Neural progenitor cell (in vitro differentiated cells): ENCODE measurements at regions not wholly inside any gene's neighbourhood (a gene's known extent, or its start where the extent isn't known, plus 50 kb on each side); places are given as distances from the start of the nearest gene placed in this dataset.

Experiments
- DNase-seq: peaks from one replicate; pipeline ENCODE4 v3.0.0-alpha.2; 2016; ENCODE audit warnings: low spot score
- H2AFZ ChIP-seq: fragments of 200-600 bp; sonication (generic); replicated peaks from 2 replicates; pipeline ENCODE4 v1.6.1; 2016; ENCODE audit warnings: antibody characterized with exemption
- H3F3A ChIP-seq: fragments of 200-600 bp; sonication (generic); 2 replicates; pipeline ENCODE4 v1.6.1; 2016; ENCODE audit warnings: antibody characterized with exemption, low read depth
- H3K27ac ChIP-seq: fragments of 200-600 bp; sonication (generic); 2 replicates; pipeline ENCODE4 v1.5.1; 2016; ENCODE audit warnings: mild to moderate bottlenecking
- H3K27me3 ChIP-seq: fragments of 200-600 bp; sonication (generic); 2 replicates; pipeline ENCODE4 v1.6.1; 2016; ENCODE audit warnings: mild to moderate bottlenecking, moderate library complexity
- H3K36me3 ChIP-seq: fragments of 200-600 bp; sonication (generic); 2 replicates; pipeline ENCODE4 v1.5.1; 2016
- H3K4me1 ChIP-seq: fragments of 200-600 bp; sonication (generic); 2 replicates; pipeline ENCODE4 v1.6.1; 2016; ENCODE audit warnings: mixed run types
- H3K4me2 ChIP-seq: fragments of 200-600 bp; sonication (generic); 2 replicates; pipeline ENCODE4 v1.6.1; 2016
- H3K4me3 ChIP-seq: fragments of 200-600 bp; sonication (generic); 2 replicates; pipeline ENCODE4 v1.5.1; 2016
- H3K79me2 ChIP-seq: fragments of 200-600 bp; sonication (generic); 2 replicates; pipeline ENCODE4 v1.6.1; 2016; ENCODE audit warnings: low read depth
- H3K9ac ChIP-seq: fragments of 200-600 bp; sonication (generic); 2 replicates; pipeline ENCODE4 v1.6.1; 2016
- H3K9me3 ChIP-seq: fragments of 200-600 bp; sonication (generic); 2 replicates; pipeline ENCODE4 v1.5.1; 2016; ENCODE audit warnings: low read depth
- H4K20me1 ChIP-seq: fragments of 200-600 bp; sonication (generic); 2 replicates; pipeline ENCODE4 v1.6.1; 2016; ENCODE audit warnings: low read depth
- H3K27ac Mint-ChIP-seq: 3 replicates; pipeline ENCODE4 v1.8.0; 2021; ENCODE audit warnings: mixed read lengths
- H3K27me3 Mint-ChIP-seq: 2 replicates; pipeline ENCODE4 v1.8.0; 2022; ENCODE audit warnings: low read depth, mild to moderate bottlenecking, inconsistent platforms, moderate library complexity, mixed read lengths; ENCODE audit not compliant: insufficient read depth
- H3K36me3 Mint-ChIP-seq: 3 replicates; pipeline ENCODE4 v1.8.0; 2021; ENCODE audit warnings: mixed read lengths
- H3K4me1 Mint-ChIP-seq: 3 replicates; pipeline ENCODE4 v1.8.0; 2021; ENCODE audit warnings: mixed read lengths
- H3K4me3 Mint-ChIP-seq: 3 replicates; pipeline ENCODE4 v1.8.0; 2021; ENCODE audit warnings: mild to moderate bottlenecking, moderate library complexity, mixed read lengths
- H3K9me3 Mint-ChIP-seq: 3 replicates; pipeline ENCODE4 v1.8.0; 2020; ENCODE audit warnings: mixed read lengths
- EZH2 ChIP-seq: fragments of 200-600 bp; sonication (generic); IDR thresholded peaks from 2 replicates; pipeline ENCODE4 v1.6.1; 2017; ENCODE audit warnings: antibody characterized with exemption, mild to moderate bottlenecking, moderate library complexity
- EZH2phosphoT487 ChIP-seq: fragments of 200-600 bp; sonication (generic); IDR thresholded peaks from 2 replicates; pipeline ENCODE4 v1.6.1; 2017; ENCODE audit warnings: antibody characterized with exemption
- TF ChIP-seq, protein P1 (sequence below): fragments of 200-600 bp; sonication (generic); IDR thresholded peaks from 2 replicates; pipeline ENCODE4 v1.5.1; 2017; ENCODE audit warnings: antibody characterized with exemption, mild to moderate bottlenecking

DNA sequence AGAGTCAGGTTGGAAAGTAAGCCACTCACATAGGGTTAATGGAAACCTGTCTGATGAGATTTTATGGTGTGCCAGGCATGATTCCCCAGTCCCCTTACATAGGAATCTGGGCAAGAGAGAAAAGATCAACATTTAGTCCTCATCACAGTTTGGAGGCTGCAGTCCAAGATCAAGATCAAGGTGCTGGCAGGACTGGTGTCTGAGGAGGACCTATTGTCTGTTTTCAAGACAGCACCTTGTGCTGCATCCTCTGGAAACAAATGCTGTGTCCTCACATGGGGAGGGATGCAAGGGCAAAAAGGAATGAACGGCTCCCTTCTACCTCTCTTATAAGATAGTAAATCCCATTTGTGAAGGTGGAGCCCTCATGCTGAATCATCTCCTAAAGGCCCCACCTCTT lies 244.8 kb upstream of the GALNT17 start:
- Histone ChIP-seq H3K4me1 (peaks cover 8% of the 10 kb centered on the region), H3K4me3 (no peak overlapping the region), H3K27me3 (no peaks in the 10 kb centered on the region), H3F3A (peaks cover 20% of the 10 kb centered on the region), H3K27ac (no peak overlapping the region), H2AFZ (no peak overlapping the region), H4K20me1 (no peaks in the 10 kb centered on the region), H3K36me3 (no peaks in the 10 kb centered on the region), H3K9me3 (no peaks in the 10 kb centered on the region), H3K79me2 (no peaks in the 10 kb centered on the region), H3K9ac (no peak overlapping the region), H3K4me2 (no peak overlapping the region)
- TF ChIP-seq EZH2phosphoT487 (no peak), EZH2 (no peak)
- TF ChIP-seq, protein P1, sequence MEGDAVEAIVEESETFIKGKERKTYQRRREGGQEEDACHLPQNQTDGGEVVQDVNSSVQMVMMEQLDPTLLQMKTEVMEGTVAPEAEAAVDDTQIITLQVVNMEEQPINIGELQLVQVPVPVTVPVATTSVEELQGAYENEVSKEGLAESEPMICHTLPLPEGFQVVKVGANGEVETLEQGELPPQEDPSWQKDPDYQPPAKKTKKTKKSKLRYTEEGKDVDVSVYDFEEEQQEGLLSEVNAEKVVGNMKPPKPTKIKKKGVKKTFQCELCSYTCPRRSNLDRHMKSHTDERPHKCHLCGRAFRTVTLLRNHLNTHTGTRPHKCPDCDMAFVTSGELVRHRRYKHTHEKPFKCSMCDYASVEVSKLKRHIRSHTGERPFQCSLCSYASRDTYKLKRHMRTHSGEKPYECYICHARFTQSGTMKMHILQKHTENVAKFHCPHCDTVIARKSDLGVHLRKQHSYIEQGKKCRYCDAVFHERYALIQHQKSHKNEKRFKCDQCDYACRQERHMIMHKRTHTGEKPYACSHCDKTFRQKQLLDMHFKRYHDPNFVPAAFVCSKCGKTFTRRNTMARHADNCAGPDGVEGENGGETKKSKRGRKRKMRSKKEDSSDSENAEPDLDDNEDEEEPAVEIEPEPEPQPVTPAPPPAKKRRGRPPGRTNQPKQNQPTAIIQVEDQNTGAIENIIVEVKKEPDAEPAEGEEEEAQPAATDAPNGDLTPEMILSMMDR: no peak
- Mint-ChIP-seq H3K36me3 (no peaks in the 10 kb centered on the region), H3K4me3 (no peak overlapping the region), H3K4me1 (peaks cover 6% of the 10 kb centered on the region), H3K27ac (no peak overlapping the region), H3K9me3 (peaks cover 20% of the 10 kb centered on the region), H3K27me3 (peaks cover 3% of the 10 kb centered on the region)
- DNase-seq: no peak

DNA sequence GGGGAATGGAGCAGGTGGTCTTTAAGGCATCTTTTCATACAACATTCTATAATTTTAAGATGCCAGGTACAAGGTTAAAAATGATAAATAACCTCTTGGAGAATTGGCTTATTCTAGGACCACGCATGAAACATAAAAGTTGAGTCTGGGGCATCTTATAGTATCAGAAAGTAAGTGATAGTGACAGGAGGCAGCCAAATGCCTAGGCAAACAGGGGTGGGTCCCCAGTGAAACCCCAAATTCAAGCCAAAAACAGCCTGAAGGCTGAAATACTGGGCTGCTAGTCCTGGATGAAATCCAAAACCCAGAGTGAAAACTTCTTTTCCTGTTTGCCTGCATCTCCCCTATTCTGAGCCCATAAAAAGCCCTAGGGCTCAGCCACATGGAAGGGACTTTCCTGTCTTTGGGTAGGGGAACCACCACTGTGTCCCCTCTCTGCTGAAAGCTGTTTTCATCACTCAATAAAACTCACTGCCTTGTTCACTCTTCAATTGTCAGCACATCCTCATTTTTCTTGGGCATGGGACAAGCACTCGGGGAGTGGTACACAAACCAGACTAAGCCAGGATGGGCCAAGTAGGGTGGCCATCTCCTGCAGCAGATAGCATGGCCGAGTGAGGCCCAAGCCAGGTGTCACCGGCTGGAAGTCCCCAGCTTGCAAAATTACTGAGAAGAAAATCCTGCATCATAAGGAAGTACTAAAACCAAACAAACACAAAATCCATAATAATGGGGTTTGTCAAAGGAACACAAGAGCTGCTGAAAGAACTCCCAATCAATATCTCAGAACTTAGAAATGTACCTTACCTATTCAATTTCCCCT lies 241.6 kb upstream of the GALNT17 start:
- Mint-ChIP-seq H3K27me3 (peaks cover 3% of the 10 kb centered on the region), H3K9me3 (peaks cover 16% of the 10 kb centered on the region), H3K4me1 (peaks cover 11% of the 10 kb centered on the region), H3K4me3 (no peak overlapping the region), H3K36me3 (no peaks in the 10 kb centered on the region), H3K27ac (no peak overlapping the region)
- Histone ChIP-seq H3K27ac (no peak overlapping the region), H3K27me3 (no peaks in the 10 kb centered on the region), H4K20me1 (no peaks in the 10 kb centered on the region), H3K36me3 (no peaks in the 10 kb centered on the region), H3K79me2 (no peaks in the 10 kb centered on the region), H3K4me2 (no peak overlapping the region), H2AFZ (no peak overlapping the region), H3K9ac (no peak overlapping the region), H3K9me3 (no peaks in the 10 kb centered on the region), H3K4me3 (no peak overlapping the region), H3K4me1 (peaks cover 19% of the 10 kb centered on the region), H3F3A (peaks cover 35% of the 10 kb centered on the region)
- DNase-seq: no peak
- TF ChIP-seq EZH2phosphoT487: no peak
- TF ChIP-seq EZH2: no peak
- TF ChIP-seq, protein P1: no peak

DNA sequence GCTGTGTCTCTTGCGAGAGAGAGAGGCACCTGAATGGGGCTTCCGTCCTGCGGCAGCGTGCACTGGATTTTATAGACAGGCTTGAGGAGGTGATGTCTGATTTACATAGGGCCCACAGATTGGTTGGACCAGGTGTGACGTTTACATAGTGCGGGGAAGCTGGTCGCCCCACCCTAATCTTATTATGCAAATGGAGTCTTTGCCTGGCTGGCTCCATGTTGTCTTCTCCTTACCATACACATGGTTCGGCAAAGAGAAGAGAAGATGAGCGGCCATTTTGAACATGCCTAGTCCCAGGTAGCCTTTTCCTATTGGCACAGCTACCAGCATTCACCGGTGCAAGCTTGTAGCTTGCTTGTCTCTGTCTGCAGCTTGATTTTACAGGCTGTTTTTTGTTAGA lies 238.5 kb upstream of the GALNT17 start:
- no peak overlapping the region for H3K27ac Mint-ChIP-seq
- no peak overlapping the region for H3K4me3 Mint-ChIP-seq
- H3K4me3 ChIP-seq: no peak overlapping the region
- no peak overlapping the region for H3K27ac ChIP-seq
- peaks cover 24% of the 10 kb centered on the region for H3K4me1 Mint-ChIP-seq
- no peaks in the 10 kb centered on the region for H3K9me3 ChIP-seq
- peaks cover 22% of the 10 kb centered on the region for H3F3A ChIP-seq
- peaks cover 29% of the 10 kb centered on the region for H3K4me1 ChIP-seq
- H3K36me3 Mint-ChIP-seq: no peaks in the 10 kb centered on the region
- peaks cover 3% of the 10 kb centered on the region for H3K27me3 Mint-ChIP-seq
- TF ChIP-seq, protein P1: no peak
- TF ChIP-seq EZH2: no peak
- no peak for TF ChIP-seq EZH2phosphoT487
- H3K27me3 ChIP-seq: no peaks in the 10 kb centered on the region
- H3K4me2 ChIP-seq: peak overlapping the region; percentile 41
- no peaks in the 10 kb centered on the region for H4K20me1 ChIP-seq
- H3K36me3 ChIP-seq: no peaks in the 10 kb centered on the region
- no peak overlapping the region for H3K9ac ChIP-seq
- DNase-seq: peak; percentile 44
- no peaks in the 10 kb centered on the region for H3K79me2 ChIP-seq
- H3K9me3 Mint-ChIP-seq: peaks cover 16% of the 10 kb centered on the region
- H2AFZ ChIP-seq: peak overlapping the region; percentile 78
